Muscle layer of colon (tissue), 2 donors: ENCODE measurements at regions not wholly inside any gene's neighbourhood (a gene's known extent, or its start where the extent isn't known, plus 50 kb on each side); places are given as distances from the start of the nearest gene placed in this dataset.

Experiments used
- H3K27ac ChIP-seq: one replicate; pipeline ENCODE4 v1.7.0; 2013; ENCODE audit warnings: low read depth, mild to moderate bottlenecking, low read length, moderate library complexity
- H3K27me3 ChIP-seq, 2 donors: one replicate each; pipeline ENCODE4 v1.7.0; 2013; ENCODE audit warnings: low read length in 2 of 2, mild to moderate bottlenecking in 2 of 2; ENCODE audit not compliant: insufficient read depth in 2 of 2, control insufficient read depth in 1 of 2
- H3K36me3 ChIP-seq: one replicate; pipeline ENCODE4 v1.7.0; 2013; ENCODE audit warnings: mild to moderate bottlenecking, low read length; ENCODE audit not compliant: insufficient read depth
- H3K4me1 ChIP-seq: one replicate; pipeline ENCODE4 v1.7.0; 2013; ENCODE audit warnings: mild to moderate bottlenecking, low read length; ENCODE audit not compliant: insufficient read depth
- H3K4me3 ChIP-seq, 2 donors: one replicate each; pipeline ENCODE4 v1.7.0; 2013; ENCODE audit warnings: low read length in 2 of 2, low read depth in 1 of 2, mild to moderate bottlenecking in 1 of 2, moderate library complexity in 1 of 2
- H3K9ac ChIP-seq: one replicate; pipeline ENCODE4 v1.7.0; 2013; ENCODE audit warnings: low read length
- H3K9me3 ChIP-seq: one replicate; pipeline ENCODE4 v1.7.0; 2013; ENCODE audit warnings: mild to moderate bottlenecking, low read length
- donor health status: abdominal sarcoma.
- donor health status: Adenocarcinoma of cecum.

GRCh38 chr3:106121491-106122289 lies 252.9 kb upstream of the CBLB start:
- Histone ChIP-seq H3K27me3 (no peaks in the 10 kb centered on the region), H3K9ac (no peak overlapping the region), H3K4me3 (no peak overlapping the region), H3K27ac (no peak overlapping the region), H3K9me3 (no peaks in the 10 kb centered on the region), H3K36me3 (no peaks in the 10 kb centered on the region), H3K4me1 (peaks cover 10% of the 10 kb centered on the region)

GRCh38 chr3:106124818-106125217 lies 256.0 kb upstream of the CBLB start:
- H3K36me3 ChIP-seq: no peaks in the 10 kb centered on the region
- H3K27ac ChIP-seq: no peak overlapping the region
- H3K4me3 ChIP-seq: no peak overlapping the region
- H3K27me3 ChIP-seq: no peaks in the 10 kb centered on the region
- H3K4me1 ChIP-seq: peaks cover 10% of the 10 kb centered on the region
- no peak overlapping the region for H3K9ac ChIP-seq
- no peaks in the 10 kb centered on the region for H3K9me3 ChIP-seq

- Histone ChIP-seq H3K27ac (no peak overlapping the region), H3K9me3 (no peaks in the 10 kb centered on the region), H3K4me3 (no peak overlapping the region), H3K36me3 (no peaks in the 10 kb centered on the region), H3K4me1 (peaks cover 10% of the 10 kb centered on the region), H3K27me3 (no peaks in the 10 kb centered on the region), H3K9ac (no peak overlapping the region)
Measured at GRCh38 chr3:106125321-106125720, 256.5 kb upstream of the CBLB start.

- no peaks in the 10 kb centered on the region for H3K9me3 ChIP-seq
- no peaks in the 10 kb centered on the region for H3K27me3 ChIP-seq
- H3K36me3 ChIP-seq: no peaks in the 10 kb centered on the region
- no peak overlapping the region for H3K4me3 ChIP-seq
- H3K27ac ChIP-seq: no peak overlapping the region
- no peak overlapping the region for H3K9ac ChIP-seq
- H3K4me1 ChIP-seq: peaks cover 16% of the 10 kb centered on the region
Measured at GRCh38 chr3:106126067-106126845, 257.4 kb upstream of the CBLB start.

GRCh38 chr3:106126846-106127235 lies 258.0 kb upstream of the CBLB start:
- Histone ChIP-seq H3K27me3 (no peaks in the 10 kb centered on the region), H3K27ac (no peak overlapping the region), H3K9ac (no peak overlapping the region), H3K4me3 (no peak overlapping the region), H3K4me1 (peaks cover 19% of the 10 kb centered on the region), H3K36me3 (no peaks in the 10 kb centered on the region), H3K9me3 (no peaks in the 10 kb centered on the region)

GRCh38 chr3:106129939-106130338 lies 261.1 kb upstream of the CBLB start:
- peaks cover 18% of the 10 kb centered on the region for H3K4me1 ChIP-seq
- H3K27ac ChIP-seq: no peak overlapping the region
- H3K9ac ChIP-seq: no peak overlapping the region
- no peaks in the 10 kb centered on the region for H3K36me3 ChIP-seq
- no peak overlapping the region for H3K4me3 ChIP-seq
- no peaks in the 10 kb centered on the region for H3K27me3 ChIP-seq
- H3K9me3 ChIP-seq: no peaks in the 10 kb centered on the region

GRCh38 chr3:106130384-106131198 lies 261.8 kb upstream of the CBLB start:
- no peaks in the 10 kb centered on the region for H3K27me3 ChIP-seq
- no peak overlapping the region for H3K27ac ChIP-seq
- peaks cover 12% of the 10 kb centered on the region for H3K4me1 ChIP-seq
- H3K9me3 ChIP-seq: no peaks in the 10 kb centered on the region
- H3K36me3 ChIP-seq: no peaks in the 10 kb centered on the region
- no peak overlapping the region for H3K9ac ChIP-seq
- peak overlapping the region in 1 of 2 donors; percentile 15 for H3K4me3 ChIP-seq

- no peak overlapping the region for H3K4me3 ChIP-seq
- H3K36me3 ChIP-seq: no peaks in the 10 kb centered on the region
- no peaks in the 10 kb centered on the region for H3K27me3 ChIP-seq
- H3K27ac ChIP-seq: no peak overlapping the region
- no peak overlapping the region for H3K9ac ChIP-seq
- H3K4me1 ChIP-seq: peaks cover 8% of the 10 kb centered on the region
- H3K9me3 ChIP-seq: no peaks in the 10 kb centered on the region
Measured at GRCh38 chr3:106135451-106136160, 266.8 kb upstream of the CBLB start.

- H3K9ac ChIP-seq: no peak overlapping the region
Measured at GRCh38 chr3:106139826-106140225, 271.0 kb upstream of the CBLB start.

GRCh38 chr3:106140431-106140830 lies 271.6 kb upstream of the CBLB start:
- no peak overlapping the region for H3K9ac ChIP-seq
- no peaks in the 10 kb centered on the region for H3K36me3 ChIP-seq
- no peaks in the 10 kb centered on the region for H3K9me3 ChIP-seq
- H3K27ac ChIP-seq: no peak overlapping the region
- no peak overlapping the region for H3K4me3 ChIP-seq
- no peaks in the 10 kb centered on the region for H3K27me3 ChIP-seq
- no peaks in the 10 kb centered on the region for H3K4me1 ChIP-seq

More at GRCh38 chr3:106139826-106140225, 271.0 kb upstream of the CBLB start:
- no peaks in the 10 kb centered on the region for H3K4me1 ChIP-seq
- H3K9me3 ChIP-seq: no peaks in the 10 kb centered on the region
- H3K27me3 ChIP-seq: no peaks in the 10 kb centered on the region
- no peak overlapping the region for H3K27ac ChIP-seq
- no peaks in the 10 kb centered on the region for H3K36me3 ChIP-seq
- no peak overlapping the region for H3K4me3 ChIP-seq

GRCh38 chr3:106144030-106144429 lies 275.2 kb upstream of the CBLB start:
- no peaks in the 10 kb centered on the region for H3K4me1 ChIP-seq
- no peak overlapping the region for H3K4me3 ChIP-seq
- no peak overlapping the region for H3K27ac ChIP-seq
- no peaks in the 10 kb centered on the region for H3K27me3 ChIP-seq
- no peak overlapping the region for H3K9ac ChIP-seq
- H3K36me3 ChIP-seq: no peaks in the 10 kb centered on the region
- no peaks in the 10 kb centered on the region for H3K9me3 ChIP-seq
